GM23248 (cell line): ENCODE measurements at regions not wholly inside any gene's neighbourhood (a gene's known extent, or its start where the extent isn't known, plus 50 kb on each side); places are given as distances from the start of the nearest gene placed in this dataset.
"Not testable (repeated sequence)": the region's sequence is repeated elsewhere in the genome, so short reads cannot be mapped to it uniquely, and the experiment has no call there.

Source experiments
- DNase-seq: peaks from one replicate; pipeline ENCODE4 v3.0.0-alpha.2; 2015
- H2AFZ ChIP-seq: fragments of 200-600 bp; sonication (generic); 2 replicates; pipeline ENCODE4 v1.6.1; 2016; ENCODE audit warnings: antibody characterized with exemption
- H3F3A ChIP-seq: fragments of 200-600 bp; sonication (generic); 2 replicates; pipeline ENCODE4 v1.6.1; 2016; ENCODE audit warnings: mild to moderate bottlenecking, antibody characterized with exemption, mixed run types; ENCODE audit not compliant: insufficient read depth
- H3K27ac ChIP-seq: fragments of 200-600 bp; sonication (generic); 2 replicates; pipeline ENCODE4 v1.5.1; 2016; ENCODE audit warnings: mild to moderate bottlenecking
- H3K27me3 ChIP-seq: fragments of 200-600 bp; sonication (generic); replicated peaks from 2 replicates; pipeline ENCODE4 v1.6.1; 2016; ENCODE audit warnings: mild to moderate bottlenecking; ENCODE audit not compliant: insufficient read depth
- H3K36me3 ChIP-seq: fragments of 200-600 bp; sonication (generic); 2 replicates; pipeline ENCODE4 v1.6.1; 2016; ENCODE audit warnings: low read depth, mild to moderate bottlenecking
- H3K4me1 ChIP-seq: fragments of 200-600 bp; sonication (generic); 2 replicates; pipeline ENCODE4 v1.6.1; 2016; ENCODE audit warnings: mild to moderate bottlenecking; ENCODE audit not compliant: insufficient read depth
- H3K4me2 ChIP-seq: fragments of 200-600 bp; sonication (generic); one replicate; pipeline ENCODE4 v1.6.1; 2016; ENCODE audit warnings: mild to moderate bottlenecking; ENCODE audit not compliant: unreplicated experiment
- H3K4me3 ChIP-seq: fragments of 200-600 bp; sonication (generic); 2 replicates; pipeline ENCODE4 v1.5.1; 2016; ENCODE audit warnings: mild to moderate bottlenecking
- H3K79me2 ChIP-seq: fragments of 200-600 bp; sonication (generic); 2 replicates; pipeline ENCODE4 v1.6.1; 2016; ENCODE audit warnings: mild to moderate bottlenecking; ENCODE audit not compliant: insufficient read depth
- H3K9ac ChIP-seq: fragments of 200-600 bp; sonication (generic); 2 replicates; pipeline ENCODE4 v1.6.1; 2016; ENCODE audit warnings: mild to moderate bottlenecking
- H3K9me2 ChIP-seq: fragments of 200-600 bp; sonication (generic); 2 replicates; pipeline ENCODE4 v1.6.1; 2016; ENCODE audit warnings: mixed run types, mild to moderate bottlenecking, moderate library complexity; ENCODE audit not compliant: insufficient read depth
- H3K9me3 ChIP-seq: fragments of 200-600 bp; sonication (generic); one replicate; pipeline ENCODE4 v1.6.1; 2017; ENCODE audit warnings: low read depth
- H4K20me1 ChIP-seq: fragments of 200-600 bp; sonication (generic); 2 replicates; pipeline ENCODE4 v1.6.0; 2016; ENCODE audit not compliant: insufficient read depth
- EZH2 ChIP-seq: fragments of 200-600 bp; sonication (generic); IDR thresholded peaks from 2 replicates; pipeline ENCODE4 v1.6.1; 2018; ENCODE audit warnings: antibody characterized with exemption, mild to moderate bottlenecking; ENCODE audit not compliant: insufficient read depth, poor library complexity, severe bottlenecking
- EZH2phosphoT487 ChIP-seq: fragments of 200-600 bp; sonication (generic); IDR thresholded peaks from 2 replicates; pipeline ENCODE4 v1.6.1; 2018; ENCODE audit warnings: antibody characterized with exemption, moderate library complexity, mild to moderate bottlenecking, low read depth; ENCODE audit not compliant: insufficient read depth
- WGBS, 2 experiments: methylation state at CpG; one replicate each; pipeline ENCODE4 v1.1.6; 2015 to 2017; ENCODE audit warnings: low lambda C conversion rate in 2 of 2, low coverage in 1 of 2; ENCODE audit errors: missing lambda C conversion rate in 2 of 2; 5-methylcytosine and 5-hydroxymethylcytosine counted together
- in situ Hi-C: fragments of 300-500 bp; cut with MboI; formaldehyde crosslinking; loops from 2 replicates; pipeline ENCODE4 v1.15.0; 2020

- H3K27me3 ChIP-seq, result no peaks in the 10 kb centered on the region
- H2AFZ ChIP-seq, result no peak overlapping the region
- H3K4me2 ChIP-seq, result no peak overlapping the region
- no peaks in the 10 kb centered on the region for H3K9me3 ChIP-seq
- TF ChIP-seq EZH2phosphoT487 (no peak), EZH2 (no peak)
- no peak for DNase-seq
- H3K27ac ChIP-seq, result no peak overlapping the region
- H3K9ac ChIP-seq, result no peak overlapping the region
- H3K4me3 ChIP-seq, result no peak overlapping the region
- no peaks in the 10 kb centered on the region for H3K4me1 ChIP-seq
- no peaks in the 10 kb centered on the region for H3K79me2 ChIP-seq
- no peaks in the 10 kb centered on the region for H3K36me3 ChIP-seq
- H3F3A ChIP-seq, result no peaks in the 10 kb centered on the region
- in situ Hi-C loops, result no loop called here
- H3K9me2 ChIP-seq, result no peaks in the 10 kb centered on the region
- H4K20me1 ChIP-seq, result no peaks in the 10 kb centered on the region
These were observed 248.3 kb upstream of the STXBP6 start for GRCh38 chr14:25298238-25298637.

- H3K9ac ChIP-seq, H3K4me1 ChIP-seq, H3K4me2 ChIP-seq, H4K20me1 ChIP-seq, H3F3A ChIP-seq, H3K4me3 ChIP-seq, H2AFZ ChIP-seq, H3K36me3 ChIP-seq, H3K9me2 ChIP-seq, DNase-seq, in situ Hi-C loops, H3K27me3 ChIP-seq, H3K9me3 ChIP-seq, H3K79me2 ChIP-seq, H3K27ac ChIP-seq: not testable (repeated sequence)
- WGBS, 2 experiments, result 32% methylated on average over 1 of the region's 1 CpG; no CpG with 5 or more reads in 1 of the 2 experiments
These were observed 240.2 kb upstream of the STXBP6 start for GRCh38 chr14:25290154-25290553.

GRCh38 chr14:25274529-25274928, 224.6 kb upstream of the STXBP6 start:
- no peak overlapping the region for H3K4me3 ChIP-seq
- in situ Hi-C loops, result no loop called here
- H3K9me2 ChIP-seq, result no peaks in the 10 kb centered on the region
- no peaks in the 10 kb centered on the region for H3K4me1 ChIP-seq
- H3K27me3 ChIP-seq, result no peaks in the 10 kb centered on the region
- H3K9ac ChIP-seq, result no peak overlapping the region
- no peaks in the 10 kb centered on the region for H4K20me1 ChIP-seq
- no peaks in the 10 kb centered on the region for H3K36me3 ChIP-seq
- WGBS, 2 experiments, result 7 to 8% methylated on average over 2 of the region's 2 CpGs
- TF ChIP-seq EZH2, result no peak
- no peak for TF ChIP-seq EZH2phosphoT487
- no peaks in the 10 kb centered on the region for H3K9me3 ChIP-seq
- H3K27ac ChIP-seq, result no peak overlapping the region
- no peaks in the 10 kb centered on the region for H3F3A ChIP-seq
- no peaks in the 10 kb centered on the region for H3K79me2 ChIP-seq
- no peak for DNase-seq
- no peak overlapping the region for H3K4me2 ChIP-seq
- H2AFZ ChIP-seq, result no peak overlapping the region

- H3F3A ChIP-seq, result no peaks in the 10 kb centered on the region
- H3K27me3 ChIP-seq, result no peaks in the 10 kb centered on the region
- H3K4me2 ChIP-seq, result no peak overlapping the region
- no peaks in the 10 kb centered on the region for H3K9me3 ChIP-seq
- no peaks in the 10 kb centered on the region for H3K9me2 ChIP-seq
- in situ Hi-C loops, result no loop called here
- no peak overlapping the region for H2AFZ ChIP-seq
- H3K36me3 ChIP-seq, result no peaks in the 10 kb centered on the region
- H3K9ac ChIP-seq, result no peak overlapping the region
- no peak overlapping the region for H3K27ac ChIP-seq
- H4K20me1 ChIP-seq, result no peaks in the 10 kb centered on the region
- DNase-seq, result no peak
- no peaks in the 10 kb centered on the region for H3K4me1 ChIP-seq
- H3K79me2 ChIP-seq, result no peaks in the 10 kb centered on the region
- no peak for TF ChIP-seq EZH2phosphoT487
- no peak for TF ChIP-seq EZH2
- 50 to 53% methylated on average over 16 of the region's 16 CpGs for WGBS, 2 experiments
- H3K4me3 ChIP-seq, result no peak overlapping the region
These were observed 217.2 kb upstream of the STXBP6 start for GRCh38 chr14:25267186-25267585.

DNA sequence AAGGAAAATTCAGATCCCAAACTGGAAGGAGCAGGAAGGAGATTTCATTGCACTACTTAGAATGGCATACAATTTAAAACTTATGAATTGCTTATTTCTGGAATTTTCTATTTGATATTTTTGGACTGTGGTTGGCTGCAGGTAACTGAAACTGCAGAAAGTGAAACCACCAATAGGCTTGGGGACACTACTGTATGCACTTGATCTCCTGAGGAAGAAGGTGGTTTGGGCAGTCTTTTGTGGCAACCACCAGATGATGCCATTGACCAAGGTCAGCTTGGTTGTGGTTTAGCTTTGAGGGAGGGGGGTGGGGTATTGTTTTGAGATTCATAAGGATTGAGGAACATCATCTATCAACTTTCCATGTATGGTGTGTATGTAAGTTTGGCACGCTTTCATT, 209.5 kb upstream of the STXBP6 start:
- no peak for DNase-seq
- Histone ChIP-seq H3K9ac (no peak overlapping the region), H3K4me2 (no peak overlapping the region), H3K9me3 (no peaks in the 10 kb centered on the region), H3K27me3 (no peaks in the 10 kb centered on the region), H3K79me2 (no peaks in the 10 kb centered on the region), H3K9me2 (no peaks in the 10 kb centered on the region), H3K36me3 (no peaks in the 10 kb centered on the region), H2AFZ (no peak overlapping the region), H4K20me1 (no peaks in the 10 kb centered on the region), H3K27ac (no peak overlapping the region), H3K4me3 (no peak overlapping the region), H3F3A (no peaks in the 10 kb centered on the region), H3K4me1 (no peaks in the 10 kb centered on the region)
- in situ Hi-C loops, result no loop called here
- TF ChIP-seq EZH2, result no peak
- WGBS, 2 experiments, result 9 to 10% methylated on average over 1 of the region's 1 CpG
